Prostate gland (tissue), 2 donors: ENCODE measurements at regions not wholly inside any gene's neighbourhood (a gene's known extent, or its start where the extent isn't known, plus 50 kb on each side); places are given as distances from the start of the nearest gene placed in this dataset.

Experiments used
- POLR2A ChIP-seq: fragments of 450-650 bp; IDR thresholded peaks from one replicate; pipeline ENCODE4 v1.6.1; 2016; ENCODE audit warnings: antibody characterized with exemption, mild to moderate bottlenecking
- TF ChIP-seq, protein P1 (sequence below), 4 experiments: fragments of 200-600 bp in 2 of 4; fragments of 450-650 bp in 2 of 4; sonication (generic) in 2 of 4; IDR thresholded peaks; 1 replicate in 3 of 4; 2 replicates in 1 of 4; pipeline ENCODE4 v1.5.1; 2016 to 2019; ENCODE audit warnings: antibody characterized with exemption in 4 of 4, mild to moderate bottlenecking in 2 of 4, moderate library complexity in 2 of 4

DNA sequence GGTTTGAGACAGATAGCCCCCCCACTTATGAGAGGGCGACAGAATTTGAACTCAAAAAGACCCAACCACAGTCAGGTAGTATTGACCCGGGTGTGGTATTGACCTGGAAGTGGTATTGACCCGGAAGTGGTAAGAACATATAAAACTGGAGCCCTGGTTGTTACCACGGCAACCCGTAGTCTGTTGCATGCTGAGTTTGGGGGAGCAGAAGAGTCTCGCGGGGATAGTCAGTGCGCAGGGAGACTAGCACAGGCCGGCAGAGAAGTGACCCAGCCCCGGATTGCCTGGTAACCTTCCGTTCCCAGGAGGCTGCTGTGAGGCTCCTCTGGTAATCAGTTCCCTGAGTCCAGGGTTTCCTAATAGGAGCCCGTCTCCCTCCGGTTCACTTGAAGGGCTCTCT lies 96.2 kb downstream of the SNX5 start:
- TF ChIP-seq, protein P1, sequence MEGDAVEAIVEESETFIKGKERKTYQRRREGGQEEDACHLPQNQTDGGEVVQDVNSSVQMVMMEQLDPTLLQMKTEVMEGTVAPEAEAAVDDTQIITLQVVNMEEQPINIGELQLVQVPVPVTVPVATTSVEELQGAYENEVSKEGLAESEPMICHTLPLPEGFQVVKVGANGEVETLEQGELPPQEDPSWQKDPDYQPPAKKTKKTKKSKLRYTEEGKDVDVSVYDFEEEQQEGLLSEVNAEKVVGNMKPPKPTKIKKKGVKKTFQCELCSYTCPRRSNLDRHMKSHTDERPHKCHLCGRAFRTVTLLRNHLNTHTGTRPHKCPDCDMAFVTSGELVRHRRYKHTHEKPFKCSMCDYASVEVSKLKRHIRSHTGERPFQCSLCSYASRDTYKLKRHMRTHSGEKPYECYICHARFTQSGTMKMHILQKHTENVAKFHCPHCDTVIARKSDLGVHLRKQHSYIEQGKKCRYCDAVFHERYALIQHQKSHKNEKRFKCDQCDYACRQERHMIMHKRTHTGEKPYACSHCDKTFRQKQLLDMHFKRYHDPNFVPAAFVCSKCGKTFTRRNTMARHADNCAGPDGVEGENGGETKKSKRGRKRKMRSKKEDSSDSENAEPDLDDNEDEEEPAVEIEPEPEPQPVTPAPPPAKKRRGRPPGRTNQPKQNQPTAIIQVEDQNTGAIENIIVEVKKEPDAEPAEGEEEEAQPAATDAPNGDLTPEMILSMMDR (IDR thresholded peaks at IDR 0.05): no peak
- no peak for TF ChIP-seq POLR2A
